ENCODE measurements at regions not wholly inside any gene's neighbourhood (a gene's known extent, or its start where the extent isn't known, plus 50 kb on each side); places are given as distances from the start of the nearest gene placed in this dataset.

GRCh38 chr17:72394531-72394930 is 273.7 kb downstream of the SOX9 start:
- Histone ChIP-seq H3K9me3 (ENCODE audit: low read depth, low read length) (no peaks in the 10 kb centered on the region), H3K27ac (no peak overlapping the region), H3K36me3 (ENCODE audit: insufficient read depth, low read length) (no peaks in the 10 kb centered on the region), H3K9ac (ENCODE audit: insufficient read length) (no peak overlapping the region), H3K4me3 (no peak overlapping the region)
- no peak for DNase-seq (ENCODE audit: low read depth, low spot score)
- TF ChIP-seq POLR2AphosphoS5 (IDR thresholded peaks at IDR 0.05; ENCODE audit: borderline replicate concordance, low read depth, low read length): no peak
- no peak for TF ChIP-seq EZH2 (IDR thresholded peaks at IDR 0.05)
- TF ChIP-seq FOXP2 (optimal IDR thresholded peaks at IDR 0.05; ENCODE audit: control extremely low read depth, extremely low read length, insufficient read depth): no peak

GRCh38 chr17:72396121-72396520 is 275.3 kb downstream of the SOX9 start:
- Histone ChIP-seq H3K4me3 (no peak overlapping the region), H3K36me3 (ENCODE audit: insufficient read depth, low read length) (no peaks in the 10 kb centered on the region), H3K9ac (ENCODE audit: insufficient read length) (no peak overlapping the region), H3K9me3 (ENCODE audit: low read depth, low read length) (no peaks in the 10 kb centered on the region), H3K27ac (no peak overlapping the region)
- no peak for DNase-seq (ENCODE audit: low read depth, low spot score)
- TF ChIP-seq FOXP2 (optimal IDR thresholded peaks at IDR 0.05; ENCODE audit: control extremely low read depth, extremely low read length, insufficient read depth): no peak
- no peak for TF ChIP-seq POLR2AphosphoS5 (IDR thresholded peaks at IDR 0.05; ENCODE audit: borderline replicate concordance, low read depth, low read length)
- TF ChIP-seq EZH2 (IDR thresholded peaks at IDR 0.05): no peak

GRCh38 chr17:72397223-72397667 is 276.4 kb downstream of the SOX9 start:
- H3K9ac ChIP-seq (ENCODE audit: insufficient read length): no peak overlapping the region
- H3K36me3 ChIP-seq (ENCODE audit: insufficient read depth, low read length): no peaks in the 10 kb centered on the region
- no peaks in the 10 kb centered on the region for H3K9me3 ChIP-seq (ENCODE audit: low read depth, low read length)
- no peak for DNase-seq (ENCODE audit: low read depth, low spot score)
- no peak overlapping the region for H3K27ac ChIP-seq
- no peak for TF ChIP-seq POLR2AphosphoS5 (IDR thresholded peaks at IDR 0.05; ENCODE audit: borderline replicate concordance, low read depth, low read length)
- no peak for TF ChIP-seq FOXP2 (optimal IDR thresholded peaks at IDR 0.05; ENCODE audit: control extremely low read depth, extremely low read length, insufficient read depth)
- TF ChIP-seq EZH2 (IDR thresholded peaks at IDR 0.05): no peak
- no peak overlapping the region for H3K4me3 ChIP-seq

DNA sequence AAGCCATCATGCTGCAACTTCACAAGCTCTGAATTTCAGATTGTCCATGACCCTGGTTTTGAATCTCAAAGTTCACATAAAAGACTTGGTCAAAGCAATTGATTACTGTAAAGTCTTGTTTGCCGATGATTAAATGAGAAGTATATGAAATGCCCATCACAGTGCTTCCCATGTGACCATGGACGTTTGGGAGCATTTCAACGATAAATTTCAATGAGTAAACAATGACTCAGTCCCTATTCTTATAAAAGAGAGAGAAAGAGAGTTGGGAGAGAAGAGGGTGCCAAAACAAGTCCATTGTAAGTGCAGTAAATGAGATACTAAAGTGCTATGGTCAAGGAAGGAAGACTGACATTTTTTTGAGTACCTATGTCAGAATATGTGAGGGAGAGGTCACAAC is 276.9 kb downstream of the SOX9 start:
- Histone ChIP-seq H3K27ac (no peak overlapping the region), H3K9me3 (ENCODE audit: low read depth, low read length) (no peaks in the 10 kb centered on the region), H3K36me3 (ENCODE audit: insufficient read depth, low read length) (no peaks in the 10 kb centered on the region), H3K9ac (ENCODE audit: insufficient read length) (no peak overlapping the region), H3K4me3 (no peak overlapping the region)
- DNase-seq (ENCODE audit: low read depth, low spot score): no peak
- TF ChIP-seq EZH2 (IDR thresholded peaks at IDR 0.05) (no peak), FOXP2 (optimal IDR thresholded peaks at IDR 0.05; ENCODE audit: control extremely low read depth, extremely low read length, insufficient read depth) (no peak), POLR2AphosphoS5 (IDR thresholded peaks at IDR 0.05; ENCODE audit: borderline replicate concordance, low read depth, low read length) (no peak)

- Histone ChIP-seq H3K27ac (no peak overlapping the region), H3K9ac (ENCODE audit: insufficient read length) (no peak overlapping the region), H3K36me3 (ENCODE audit: insufficient read depth, low read length) (no peaks in the 10 kb centered on the region), H3K4me3 (no peak overlapping the region), H3K9me3 (ENCODE audit: low read depth, low read length) (no peaks in the 10 kb centered on the region)
- no peak for DNase-seq (ENCODE audit: low read depth, low spot score)
- no peak for TF ChIP-seq FOXP2 (optimal IDR thresholded peaks at IDR 0.05; ENCODE audit: control extremely low read depth, extremely low read length, insufficient read depth)
- TF ChIP-seq EZH2 (IDR thresholded peaks at IDR 0.05): no peak
- TF ChIP-seq POLR2AphosphoS5 (IDR thresholded peaks at IDR 0.05; ENCODE audit: borderline replicate concordance, low read depth, low read length): no peak
These were observed 278.3 kb downstream of the SOX9 start for GRCh38 chr17:72399023-72399607.

DNA sequence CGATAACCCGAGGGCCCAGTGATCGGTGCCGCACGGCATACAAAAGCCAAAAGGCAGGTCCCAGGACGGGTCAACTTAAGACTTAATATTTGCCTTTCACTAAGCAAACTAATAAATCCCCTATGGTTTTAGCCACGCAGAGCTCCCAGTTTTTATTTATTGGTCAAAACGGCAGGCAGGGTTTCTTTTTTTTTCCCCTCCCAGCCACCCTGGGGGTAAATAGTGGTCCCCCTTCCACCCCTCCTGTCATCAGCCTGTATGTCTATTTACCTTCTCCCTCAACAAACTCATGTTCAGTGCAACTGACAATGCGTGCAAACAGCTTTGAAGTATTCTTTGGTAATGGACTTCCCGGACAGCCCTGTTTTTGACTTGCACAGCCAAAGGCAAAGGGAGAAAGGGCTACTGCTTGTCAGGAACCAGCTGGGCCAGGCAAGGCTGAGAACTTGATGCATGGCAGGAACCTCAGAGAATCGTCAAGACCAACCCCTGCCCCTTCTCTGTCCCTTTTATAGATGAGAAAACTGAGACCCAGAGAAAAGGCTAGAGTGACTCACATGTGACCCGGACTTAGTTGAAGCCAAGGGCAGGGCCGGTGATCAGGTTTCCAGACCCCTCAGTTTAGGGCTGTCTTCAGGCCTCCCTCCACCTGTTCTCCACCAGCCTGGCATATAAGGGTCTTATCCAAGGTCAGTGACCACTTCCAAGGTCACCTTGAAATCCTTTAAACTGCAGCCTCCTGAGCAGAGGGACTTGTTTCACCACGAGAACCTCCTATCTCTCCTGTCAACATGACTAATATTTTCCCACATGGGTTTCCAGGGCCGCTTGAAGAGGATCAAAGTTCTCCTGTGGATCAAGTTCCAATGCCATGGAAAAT is 279.0 kb downstream of the SOX9 start:
- TF ChIP-seq POLR2AphosphoS5 (IDR thresholded peaks at IDR 0.05; ENCODE audit: borderline replicate concordance, low read depth, low read length) (no peak), FOXP2 (optimal IDR thresholded peaks at IDR 0.05; ENCODE audit: control extremely low read depth, extremely low read length, insufficient read depth) (no peak), EZH2 (IDR thresholded peaks at IDR 0.05) (no peak)
- DNase-seq (ENCODE audit: low read depth, low spot score): no peak
- H3K4me3 ChIP-seq: no peak overlapping the region
- no peak overlapping the region for H3K9ac ChIP-seq (ENCODE audit: insufficient read length)
- H3K27ac ChIP-seq: no peak overlapping the region
- no peaks in the 10 kb centered on the region for H3K36me3 ChIP-seq (ENCODE audit: insufficient read depth, low read length)
- H3K9me3 ChIP-seq (ENCODE audit: low read depth, low read length): no peaks in the 10 kb centered on the region

- DNase-seq (ENCODE audit: low read depth, low spot score): no peak
- Histone ChIP-seq H3K4me3 (no peak overlapping the region), H3K27ac (no peak overlapping the region), H3K9me3 (ENCODE audit: low read depth, low read length) (no peaks in the 10 kb centered on the region), H3K9ac (ENCODE audit: insufficient read length) (no peak overlapping the region), H3K36me3 (ENCODE audit: insufficient read depth, low read length) (no peaks in the 10 kb centered on the region)
- TF ChIP-seq POLR2AphosphoS5 (IDR thresholded peaks at IDR 0.05; ENCODE audit: borderline replicate concordance, low read depth, low read length) (no peak), FOXP2 (optimal IDR thresholded peaks at IDR 0.05; ENCODE audit: control extremely low read depth, extremely low read length, insufficient read depth) (no peak), EZH2 (IDR thresholded peaks at IDR 0.05) (no peak)
These were observed 279.6 kb downstream of the SOX9 start for GRCh38 chr17:72400488-72400827.

DNA sequence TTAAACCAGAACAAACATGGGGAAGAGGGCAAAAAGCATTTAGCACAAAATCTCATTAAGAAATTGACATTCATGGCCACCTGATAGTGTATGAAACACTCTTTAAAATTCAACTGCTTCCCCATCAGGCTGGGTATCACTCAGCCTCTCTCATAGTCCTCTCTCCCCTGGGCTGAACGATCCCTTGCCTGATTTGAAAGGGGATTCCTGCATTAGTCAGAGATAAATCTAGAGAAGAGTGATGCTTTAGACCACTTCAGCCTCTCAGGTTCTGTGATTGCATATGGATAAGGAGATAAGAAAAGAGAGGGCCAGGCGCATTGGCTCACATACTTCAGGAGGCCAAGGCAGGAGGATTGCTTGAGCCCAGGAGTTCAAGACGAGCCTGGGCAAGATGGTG is 280.0 kb downstream of the SOX9 start:
- Histone ChIP-seq H3K36me3 (ENCODE audit: insufficient read depth, low read length) (no peaks in the 10 kb centered on the region), H3K4me3 (no peak overlapping the region), H3K9me3 (ENCODE audit: low read depth, low read length) (no peaks in the 10 kb centered on the region), H3K27ac (no peak overlapping the region), H3K9ac (ENCODE audit: insufficient read length) (no peak overlapping the region)
- no peak for DNase-seq (ENCODE audit: low read depth, low spot score)
- TF ChIP-seq POLR2AphosphoS5 (IDR thresholded peaks at IDR 0.05; ENCODE audit: borderline replicate concordance, low read depth, low read length): no peak
- no peak for TF ChIP-seq EZH2 (IDR thresholded peaks at IDR 0.05)
- no peak for TF ChIP-seq FOXP2 (optimal IDR thresholded peaks at IDR 0.05; ENCODE audit: control extremely low read depth, extremely low read length, insufficient read depth)

All from SK-N-MC (cell line).